ENCODE measurements at regions not wholly inside any gene's neighbourhood (a gene's known extent, or its start where the extent isn't known, plus 50 kb on each side); places are given as distances from the start of the nearest gene placed in this dataset.
A peak's percentile ranks its signal among the peaks of the same experiment; 100 is the strongest.

DNA sequence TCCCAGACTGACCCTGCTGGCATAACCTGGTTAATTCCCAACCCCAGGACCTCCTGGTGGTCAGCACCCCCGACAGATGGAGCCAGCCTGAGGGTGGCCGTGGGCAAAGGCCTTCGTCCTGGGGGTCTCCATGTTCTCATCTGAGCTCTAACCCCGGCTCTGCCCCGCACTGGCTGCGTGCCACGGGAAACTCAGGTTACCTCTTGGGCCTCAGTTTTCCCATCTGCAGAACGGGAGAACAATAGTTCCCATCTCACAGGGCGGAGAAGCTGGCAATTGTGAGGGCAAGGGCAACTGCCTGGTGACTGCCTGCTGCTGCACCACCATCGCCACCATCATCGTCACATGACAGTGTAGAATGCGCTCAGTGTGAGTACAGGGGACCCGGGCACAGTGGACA, 77.9 kb downstream of the RFLNA start:
- WGBS, 4 donors: 90 to 95% (median 93%) methylated on average over 12 to 13 of the region's 13 CpGs
- H3K4me3 ChIP-seq: no peak overlapping the region
- intact Hi-C loops (cut with DNase I): loop anchor here in 1 of 10 donors (10.0 kb wide), 2 partner anchors 52 to 112 kb away; no protein-coding TSS in a partner anchor
- peak overlapping the region in 2 of 12 donors; percentile 93 to 99 for H3K27ac ChIP-seq
- no peaks in the 10 kb centered on the region for H3K9me3 ChIP-seq
- H3K27me3 ChIP-seq: no peaks in the 10 kb centered on the region
- peaks cover 8 to 46% (median 37%) of the 10 kb centered on the region in 12 donors for H3K4me1 ChIP-seq
- peaks cover 0 to 94% (median 64%) of the 10 kb centered on the region in 9 donors for H3K36me3 ChIP-seq
- ATAC-seq: no peak
- no peak for DNase-seq
- no peak for TF ChIP-seq POLR2A (IDR thresholded peaks at IDR 0.05)
- TF ChIP-seq, protein P1, sequence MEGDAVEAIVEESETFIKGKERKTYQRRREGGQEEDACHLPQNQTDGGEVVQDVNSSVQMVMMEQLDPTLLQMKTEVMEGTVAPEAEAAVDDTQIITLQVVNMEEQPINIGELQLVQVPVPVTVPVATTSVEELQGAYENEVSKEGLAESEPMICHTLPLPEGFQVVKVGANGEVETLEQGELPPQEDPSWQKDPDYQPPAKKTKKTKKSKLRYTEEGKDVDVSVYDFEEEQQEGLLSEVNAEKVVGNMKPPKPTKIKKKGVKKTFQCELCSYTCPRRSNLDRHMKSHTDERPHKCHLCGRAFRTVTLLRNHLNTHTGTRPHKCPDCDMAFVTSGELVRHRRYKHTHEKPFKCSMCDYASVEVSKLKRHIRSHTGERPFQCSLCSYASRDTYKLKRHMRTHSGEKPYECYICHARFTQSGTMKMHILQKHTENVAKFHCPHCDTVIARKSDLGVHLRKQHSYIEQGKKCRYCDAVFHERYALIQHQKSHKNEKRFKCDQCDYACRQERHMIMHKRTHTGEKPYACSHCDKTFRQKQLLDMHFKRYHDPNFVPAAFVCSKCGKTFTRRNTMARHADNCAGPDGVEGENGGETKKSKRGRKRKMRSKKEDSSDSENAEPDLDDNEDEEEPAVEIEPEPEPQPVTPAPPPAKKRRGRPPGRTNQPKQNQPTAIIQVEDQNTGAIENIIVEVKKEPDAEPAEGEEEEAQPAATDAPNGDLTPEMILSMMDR (IDR thresholded peaks at IDR 0.05): no peak

DNA sequence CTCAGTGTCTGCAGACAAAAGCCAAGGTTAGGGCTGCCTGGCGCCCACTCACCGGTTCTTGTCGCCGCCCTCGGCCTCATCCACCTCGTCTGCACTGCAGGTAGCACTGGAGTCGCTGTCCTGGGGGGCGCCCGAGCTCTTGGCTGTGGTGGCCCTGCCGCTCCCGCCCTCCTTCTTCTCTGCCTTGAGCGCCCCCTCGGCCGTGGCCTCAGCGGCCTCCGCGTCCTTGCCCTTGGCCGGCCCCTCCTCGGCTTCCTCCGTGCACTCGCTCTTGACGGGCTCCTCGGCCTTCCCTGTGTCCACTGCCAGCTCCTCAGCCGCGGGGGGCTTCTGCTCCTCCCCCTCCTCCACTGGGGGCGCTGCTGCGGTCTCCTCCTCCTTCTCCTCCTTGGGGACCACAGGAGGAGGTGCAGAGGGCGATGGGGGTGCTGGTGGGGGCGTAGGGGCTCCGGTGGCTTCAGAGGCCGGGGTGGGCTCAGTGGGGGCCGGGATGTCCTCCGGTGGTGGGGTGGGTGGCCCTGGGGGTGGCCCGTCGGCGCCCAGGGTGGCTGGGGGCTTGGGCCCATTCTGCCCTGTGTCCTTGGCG, 77.2 kb downstream of the RFLNA start:
- intact Hi-C loops (cut with DNase I): loop anchor here in 1 of 10 donors (10.0 kb wide), 2 partner anchors 53 to 113 kb away; no protein-coding TSS in a partner anchor
- Histone ChIP-seq H3K9me3 (no peaks in the 10 kb centered on the region), H3K36me3 (peaks cover 0 to 94% (median 58%) of the 10 kb centered on the region in 9 donors), H3K4me1 (peaks cover 8 to 54% (median 43%) of the 10 kb centered on the region in 12 donors), H3K4me3 (no peak overlapping the region), H3K27ac (peak overlapping the region in 8 of 12 donors; percentile 18 to 99 (median 72)), H3K27me3 (no peaks in the 10 kb centered on the region)
- WGBS, 4 donors: 89 to 91% (median 90%) methylated on average over 36 to 37 of the region's 37 CpGs
- DNase-seq: no peak
- ATAC-seq: no peak
- no peak for TF ChIP-seq POLR2A (IDR thresholded peaks at IDR 0.05)
- TF ChIP-seq, protein P1 (IDR thresholded peaks at IDR 0.05): no peak

DNA sequence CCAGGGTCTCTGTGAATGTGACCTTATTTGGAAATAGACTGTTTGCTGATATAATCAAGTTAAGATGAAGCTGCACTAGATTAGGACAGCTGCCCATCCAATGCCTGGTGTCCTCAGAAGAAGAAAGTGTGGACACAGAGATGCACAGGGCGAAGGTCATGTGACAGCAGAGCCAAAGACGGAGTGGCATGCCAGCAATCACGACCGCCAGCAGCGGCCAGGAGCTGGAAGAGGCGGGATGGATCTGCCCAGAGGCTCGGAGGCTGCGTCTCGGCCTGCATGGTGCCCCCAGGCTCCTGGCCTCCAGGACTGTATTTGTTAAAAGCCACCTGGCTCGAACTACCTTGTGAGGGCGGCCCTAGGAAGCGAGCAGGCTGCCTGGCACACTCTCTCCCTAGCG, 76.5 kb downstream of the RFLNA start:
- TF ChIP-seq POLR2A (IDR thresholded peaks at IDR 0.05): no peak
- TF ChIP-seq, protein P1 (IDR thresholded peaks at IDR 0.05): no peak
- no peak for ATAC-seq
- H3K27me3 ChIP-seq: no peaks in the 10 kb centered on the region
- intact Hi-C loops (cut with DNase I): loop anchor here in 1 of 10 donors (10.0 kb wide), 2 partner anchors 53 to 113 kb away; no protein-coding TSS in a partner anchor
- peak overlapping the region in 9 of 12 donors; percentile 18 to 99 (median 57) for H3K27ac ChIP-seq
- DNase-seq: no peak
- 58 to 78% (median 62%) methylated on average over 13 of the region's 13 CpGs for WGBS, 4 donors
- peaks cover 0 to 94% (median 57%) of the 10 kb centered on the region in 9 donors for H3K36me3 ChIP-seq
- no peak overlapping the region for H3K4me3 ChIP-seq
- H3K4me1 ChIP-seq: peaks cover 8 to 57% (median 44%) of the 10 kb centered on the region in 12 donors
- H3K9me3 ChIP-seq: no peaks in the 10 kb centered on the region

DNA sequence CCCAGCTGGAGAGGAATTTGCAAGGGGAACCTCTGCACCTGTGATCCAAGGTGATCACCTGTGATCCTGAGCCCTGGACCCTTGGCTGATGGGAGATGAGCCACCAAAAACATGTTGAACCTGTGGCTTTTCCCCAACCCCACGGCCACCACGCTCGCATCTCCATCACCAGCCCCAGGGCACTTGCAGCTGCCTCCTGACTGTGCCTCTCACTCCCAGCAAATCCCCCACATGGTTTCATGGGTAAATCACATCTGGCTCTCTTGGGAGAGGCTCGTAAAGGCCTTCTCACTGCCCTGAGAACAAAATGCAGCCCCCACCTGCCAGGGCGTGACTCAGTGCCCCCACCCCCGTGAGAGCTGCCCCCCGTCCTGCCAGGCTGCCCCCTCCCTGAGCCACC, 76.0 kb downstream of the RFLNA start:
- H3K27ac ChIP-seq: peak overlapping the region in 10 of 12 donors; percentile 74 to 99 (median 94)
- peaks cover 0 to 94% (median 57%) of the 10 kb centered on the region in 9 donors for H3K36me3 ChIP-seq
- intact Hi-C loops (cut with DNase I): loop anchor here in 1 of 10 donors (10.0 kb wide), 2 partner anchors 54 to 114 kb away; no protein-coding TSS in a partner anchor
- peaks cover 8 to 61% (median 44%) of the 10 kb centered on the region in 12 donors for H3K4me1 ChIP-seq
- ATAC-seq: no peak
- no peaks in the 10 kb centered on the region for H3K9me3 ChIP-seq
- no peak for DNase-seq
- WGBS, 4 donors: 91 to 95% (median 94%) methylated on average over 7 of the region's 7 CpGs
- TF ChIP-seq, protein P1 (IDR thresholded peaks at IDR 0.05): no peak
- TF ChIP-seq POLR2A (IDR thresholded peaks at IDR 0.05): no peak
- no peak overlapping the region for H3K4me3 ChIP-seq
- no peaks in the 10 kb centered on the region for H3K27me3 ChIP-seq
